Hematopoietic multipotent progenitor cell treated with erythropoietin and hydrocortisone succinate and interleukin-3 and kit ligand, for 15 days (in vitro differentiated cells): ENCODE measurements at regions not wholly inside any gene's neighbourhood (a gene's known extent, or its start where the extent isn't known, plus 50 kb on each side); places are given as distances from the start of the nearest gene placed in this dataset.
"Not testable (repeated sequence)": the region's sequence is repeated elsewhere in the genome, so short reads cannot be mapped to it uniquely, and the experiment has no call there.

Source experiments
- DNase-seq: peaks from one replicate; pipeline ENCODE4 v3.0.0-alpha.2; 2015; ENCODE audit warnings: low spot score

- not testable (repeated sequence) for DNase-seq
These were observed 722.9 kb downstream of the NTRK3 start for GRCh38 chr15:87533637-87534036.

- DNase-seq = no peak
These were observed 727.7 kb downstream of the NTRK3 start for GRCh38 chr15:87528873-87529272.

DNA sequence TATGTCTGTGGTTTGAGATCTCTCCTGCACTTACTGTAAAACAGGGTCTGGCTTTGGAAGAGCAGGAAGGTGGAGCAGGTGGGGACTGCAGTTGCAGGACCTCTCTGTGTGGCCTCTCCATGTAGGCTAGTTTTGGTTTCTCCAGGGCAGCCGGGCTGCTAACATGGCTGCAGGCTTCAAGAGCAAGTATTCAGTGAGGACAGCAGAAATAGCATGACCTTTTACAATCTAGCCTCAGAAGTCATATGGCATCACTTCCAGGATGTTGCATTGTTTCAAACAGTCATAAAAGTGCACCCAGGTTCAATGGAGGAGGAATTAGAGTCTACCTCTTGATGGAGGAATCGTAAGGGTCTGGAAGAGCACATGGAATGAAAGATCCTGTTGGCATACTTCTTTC, 728.7 kb downstream of the NTRK3 start:
- DNase-seq = no peak

DNA sequence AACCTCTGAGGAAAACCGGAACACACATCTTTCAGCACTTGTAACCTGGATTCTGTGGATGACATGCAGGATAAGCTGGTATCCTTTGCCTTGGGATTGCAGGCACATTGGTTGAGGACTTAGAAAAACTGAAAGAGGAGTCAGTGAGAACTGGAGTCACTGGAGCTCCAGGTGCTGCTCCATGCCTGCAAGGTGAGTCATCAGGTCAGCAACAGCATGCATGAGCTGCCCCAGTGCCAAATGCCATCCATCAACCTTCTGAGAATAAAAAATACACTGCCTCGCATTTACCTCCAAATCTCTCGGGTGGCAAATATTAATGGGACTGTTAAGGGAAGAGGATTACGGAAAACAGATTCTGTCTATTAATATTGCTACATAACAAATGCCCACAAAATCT, 729.1 kb downstream of the NTRK3 start:
- no peak for DNase-seq

- DNase-seq = no peak
These were observed 733.0 kb downstream of the NTRK3 start for GRCh38 chr15:87523516-87523915.

DNA sequence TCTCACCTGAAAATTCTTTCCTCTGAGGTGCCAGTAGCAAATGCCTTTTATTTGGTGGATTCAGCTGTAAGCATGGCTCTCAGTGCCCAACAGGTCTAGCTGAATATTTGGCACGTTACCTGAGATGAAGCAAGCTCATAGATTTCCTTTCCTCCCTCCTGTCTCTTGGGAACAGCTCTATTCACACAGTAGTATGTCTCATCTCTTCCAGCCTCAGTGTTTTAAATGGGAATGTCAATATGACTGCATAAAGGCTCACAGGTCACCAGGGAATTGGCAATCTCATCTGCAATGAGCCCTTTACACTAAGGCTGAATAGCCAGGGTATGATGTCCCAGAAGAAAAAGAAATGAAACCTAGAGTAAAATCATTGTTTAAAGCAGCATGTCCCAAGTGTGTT, 733.5 kb downstream of the NTRK3 start:
- no peak for DNase-seq

GRCh38 chr15:87518957-87519356, 737.6 kb downstream of the NTRK3 start:
- DNase-seq = no peak

- no peak for DNase-seq
These were observed 748.5 kb downstream of the NTRK3 start for GRCh38 chr15:87508086-87508485.

DNA sequence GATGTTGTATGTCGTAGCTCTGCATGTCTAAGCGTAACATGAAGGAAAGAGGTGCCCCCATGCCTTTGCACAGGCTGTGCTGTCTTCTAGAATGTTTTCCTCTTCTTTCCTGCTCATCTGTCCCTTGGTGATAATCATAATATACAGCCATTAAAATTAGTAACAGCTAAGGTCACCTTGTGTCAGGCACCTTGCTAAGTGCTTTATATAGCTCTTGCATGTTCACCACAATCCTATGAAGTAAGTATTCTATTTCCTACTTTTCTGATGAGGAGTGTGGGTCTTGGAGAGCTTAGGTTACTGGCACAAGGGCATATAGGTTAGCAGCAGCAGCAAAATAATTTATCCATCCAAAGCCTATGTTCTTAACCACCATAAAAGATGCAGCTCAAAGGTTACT, 754.4 kb downstream of the NTRK3 start:
- no peak for DNase-seq

DNA sequence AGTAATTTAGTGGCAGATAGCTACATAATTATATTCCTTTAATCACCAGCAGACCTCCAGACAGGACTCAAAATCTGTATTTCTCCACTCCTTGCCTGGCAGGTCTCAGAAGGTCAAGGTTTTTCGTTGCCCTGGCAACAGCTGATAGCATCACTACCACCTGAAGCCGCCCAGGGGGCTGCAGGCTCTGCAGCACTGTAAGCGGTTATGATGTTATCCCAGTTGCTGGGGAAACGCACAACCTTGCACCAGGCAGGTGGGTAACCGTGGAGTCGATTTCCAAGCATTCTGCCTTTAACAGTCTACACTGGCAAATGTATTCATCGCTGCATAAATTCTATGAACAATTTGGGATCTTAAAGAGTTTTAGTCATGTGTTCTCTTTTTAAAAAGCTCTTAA, 756.3 kb downstream of the NTRK3 start:
- no peak for DNase-seq

GRCh38 chr15:87498560-87498959, 758.0 kb downstream of the NTRK3 start:
- DNase-seq = no peak

- no peak for DNase-seq
These were observed 759.7 kb downstream of the NTRK3 start for GRCh38 chr15:87496795-87497194.

GRCh38 chr15:87496109-87496508, 760.4 kb downstream of the NTRK3 start:
- no peak for DNase-seq

DNA sequence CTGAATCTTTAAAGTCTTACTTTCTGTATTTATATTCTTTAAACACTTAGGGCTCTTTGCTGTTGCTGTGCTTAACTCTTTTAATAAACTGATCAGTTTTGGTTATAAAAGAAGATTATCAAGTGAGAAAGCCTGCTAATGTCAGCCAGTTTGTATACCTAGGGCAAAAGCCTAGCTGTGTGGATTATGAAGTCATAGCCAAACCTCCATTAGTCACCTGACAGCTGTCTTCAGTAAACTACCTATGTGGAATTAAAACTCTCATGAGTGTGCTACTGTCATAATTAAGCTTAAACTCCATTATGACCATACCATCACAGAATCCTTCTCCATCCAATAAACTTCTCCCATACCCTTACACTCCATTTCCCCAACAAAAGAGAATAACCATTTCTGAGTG, 762.7 kb downstream of the NTRK3 start:
- DNase-seq = no peak

DNA sequence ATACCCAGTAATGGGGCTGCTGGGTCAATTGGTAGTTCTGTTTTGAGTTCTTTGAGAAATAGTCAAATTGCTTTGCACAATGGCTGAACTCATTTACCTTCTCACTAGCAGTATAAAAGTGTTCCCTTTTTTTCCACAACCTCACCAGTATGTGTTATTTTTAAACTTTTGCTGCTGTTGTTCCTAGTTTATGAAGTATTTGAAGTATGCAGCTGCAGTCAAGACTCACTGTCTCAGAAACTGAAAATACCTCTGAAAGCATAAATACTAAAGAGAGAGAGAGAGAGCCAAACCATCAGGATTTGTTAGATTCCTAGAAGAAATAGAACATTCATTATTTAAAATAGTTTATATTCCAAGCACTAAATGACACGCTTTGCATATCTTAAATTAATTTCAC, 764.2 kb downstream of the NTRK3 start:
- no peak for DNase-seq

DNA sequence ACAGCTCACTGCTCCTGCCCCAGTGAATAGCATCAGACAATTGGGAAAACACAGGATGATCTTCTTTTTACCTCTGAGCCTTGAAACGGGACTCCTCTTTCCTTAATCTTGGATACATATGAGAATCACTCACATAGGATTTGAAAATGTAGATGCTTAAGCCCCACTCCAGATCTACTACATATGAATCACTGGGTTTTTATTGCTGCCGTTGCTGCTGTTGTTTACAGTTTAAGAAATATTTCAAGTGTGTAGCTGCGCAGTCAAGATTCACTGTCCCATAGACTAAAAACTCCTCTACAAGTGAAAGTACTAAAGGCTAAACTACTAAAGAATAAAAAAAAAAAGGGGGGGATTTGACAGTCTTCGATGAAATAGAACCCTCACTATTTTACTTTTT, 765.9 kb downstream of the NTRK3 start:
- no peak for DNase-seq

GRCh38 chr15:87489902-87490665, 766.5 kb downstream of the NTRK3 start:
- no peak for DNase-seq

DNA sequence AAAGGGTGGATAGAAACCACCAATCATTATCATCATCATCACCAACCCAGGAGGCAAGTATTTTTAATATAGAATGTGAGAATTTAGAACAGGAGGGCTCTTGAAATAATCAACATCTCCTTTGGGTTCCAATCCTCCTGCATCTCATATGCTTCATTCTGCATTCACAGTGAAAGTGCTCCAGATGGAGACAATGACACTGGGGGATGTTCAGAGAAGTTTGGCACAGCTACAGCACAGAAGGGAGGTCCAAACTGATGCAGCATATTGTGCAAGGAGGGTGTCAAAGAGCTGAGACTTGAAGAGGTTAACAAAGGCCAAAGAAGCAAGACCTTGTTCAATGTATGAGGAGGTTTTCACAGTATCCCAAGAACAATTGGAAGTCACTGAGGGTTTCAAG, 767.1 kb downstream of the NTRK3 start:
- DNase-seq = no peak

DNA sequence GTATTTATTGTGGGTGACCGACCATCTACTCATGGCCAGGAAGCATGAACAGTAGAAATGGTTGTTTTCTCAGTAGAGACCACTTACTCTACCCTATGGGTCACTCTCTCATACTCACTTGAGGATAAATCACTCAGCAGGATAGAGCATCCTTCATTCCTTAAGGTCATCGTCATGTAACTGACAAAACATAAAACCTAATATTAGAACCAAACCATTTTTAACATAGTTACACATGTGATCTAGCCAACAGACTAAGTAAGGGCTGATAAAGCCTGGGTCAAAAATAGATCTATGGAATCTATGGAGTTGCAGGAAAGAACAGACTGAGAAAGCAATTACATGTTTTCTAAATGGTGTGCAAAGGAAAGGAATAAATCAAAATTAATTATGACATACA, 769.1 kb downstream of the NTRK3 start:
- no peak for DNase-seq

DNA sequence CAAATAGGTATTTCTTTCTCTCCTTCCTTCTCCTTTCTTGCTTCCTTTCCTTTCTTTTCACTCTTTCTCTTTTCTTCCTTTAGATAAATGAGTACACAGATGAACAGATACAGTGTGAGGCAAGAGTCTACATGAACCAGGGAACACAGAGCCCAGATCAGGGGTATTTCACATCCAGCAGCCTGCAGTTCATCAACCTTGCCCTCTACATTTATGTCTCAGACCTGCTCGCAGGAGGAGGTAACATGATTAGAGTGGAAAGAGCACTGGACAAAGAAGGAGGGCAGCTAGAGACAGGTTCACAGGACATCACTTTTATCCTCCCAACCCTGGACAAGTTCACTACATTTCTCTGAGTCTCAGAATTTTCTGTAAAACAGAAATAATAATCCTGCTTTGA, 773.1 kb downstream of the NTRK3 start:
- DNase-seq = no peak

GRCh38 chr15:87481126-87481525, 775.4 kb downstream of the NTRK3 start:
- no peak for DNase-seq

DNA sequence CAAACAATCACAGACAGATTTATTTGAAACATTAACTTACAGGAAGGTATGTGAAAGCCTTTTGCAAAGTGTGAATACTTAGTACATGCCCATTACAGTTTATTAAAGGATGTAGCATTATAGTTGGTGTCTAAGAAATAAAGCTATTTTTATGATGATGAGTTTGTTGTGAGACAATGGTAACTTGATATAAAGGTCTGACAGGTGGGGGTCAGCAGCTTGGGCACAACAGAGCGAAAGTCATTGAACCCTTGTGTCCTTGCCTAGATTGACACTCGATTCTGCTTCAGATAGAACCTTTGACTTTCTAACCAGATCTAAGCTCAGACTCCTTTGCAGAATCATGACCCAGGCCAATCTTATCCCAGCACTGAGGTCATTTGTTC, 777.9 kb downstream of the NTRK3 start:
- no peak for DNase-seq

- no peak for DNase-seq
These were observed 778.5 kb downstream of the NTRK3 start for GRCh38 chr15:87477737-87478686.
